ENCODE measurements at regions not wholly inside any gene's neighbourhood (a gene's known extent, or its start where the extent isn't known, plus 50 kb on each side); places are given as distances from the start of the nearest gene placed in this dataset.

GRCh38 chr3:197375001-197375441, 76.6 kb upstream of the DLG1 start:
- no peak for TF ChIP-seq POLR2AphosphoS5 (IDR thresholded peaks at IDR 0.05; ENCODE audit: low read depth, low read length)
- TF ChIP-seq, protein P1, sequence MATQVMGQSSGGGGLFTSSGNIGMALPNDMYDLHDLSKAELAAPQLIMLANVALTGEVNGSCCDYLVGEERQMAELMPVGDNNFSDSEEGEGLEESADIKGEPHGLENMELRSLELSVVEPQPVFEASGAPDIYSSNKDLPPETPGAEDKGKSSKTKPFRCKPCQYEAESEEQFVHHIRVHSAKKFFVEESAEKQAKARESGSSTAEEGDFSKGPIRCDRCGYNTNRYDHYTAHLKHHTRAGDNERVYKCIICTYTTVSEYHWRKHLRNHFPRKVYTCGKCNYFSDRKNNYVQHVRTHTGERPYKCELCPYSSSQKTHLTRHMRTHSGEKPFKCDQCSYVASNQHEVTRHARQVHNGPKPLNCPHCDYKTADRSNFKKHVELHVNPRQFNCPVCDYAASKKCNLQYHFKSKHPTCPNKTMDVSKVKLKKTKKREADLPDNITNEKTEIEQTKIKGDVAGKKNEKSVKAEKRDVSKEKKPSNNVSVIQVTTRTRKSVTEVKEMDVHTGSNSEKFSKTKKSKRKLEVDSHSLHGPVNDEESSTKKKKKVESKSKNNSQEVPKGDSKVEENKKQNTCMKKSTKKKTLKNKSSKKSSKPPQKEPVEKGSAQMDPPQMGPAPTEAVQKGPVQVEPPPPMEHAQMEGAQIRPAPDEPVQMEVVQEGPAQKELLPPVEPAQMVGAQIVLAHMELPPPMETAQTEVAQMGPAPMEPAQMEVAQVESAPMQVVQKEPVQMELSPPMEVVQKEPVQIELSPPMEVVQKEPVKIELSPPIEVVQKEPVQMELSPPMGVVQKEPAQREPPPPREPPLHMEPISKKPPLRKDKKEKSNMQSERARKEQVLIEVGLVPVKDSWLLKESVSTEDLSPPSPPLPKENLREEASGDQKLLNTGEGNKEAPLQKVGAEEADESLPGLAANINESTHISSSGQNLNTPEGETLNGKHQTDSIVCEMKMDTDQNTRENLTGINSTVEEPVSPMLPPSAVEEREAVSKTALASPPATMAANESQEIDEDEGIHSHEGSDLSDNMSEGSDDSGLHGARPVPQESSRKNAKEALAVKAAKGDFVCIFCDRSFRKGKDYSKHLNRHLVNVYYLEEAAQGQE (IDR thresholded peaks at IDR 0.05; ENCODE audit: insufficient read depth in 1 of 2, low read depth in 2 of 2, low read length in 1 of 2) = no peak
- TF ChIP-seq TCF7L2 (IDR thresholded peaks at IDR 0.05; ENCODE audit: low read depth, low read length) = no peak
- no peak for TF ChIP-seq SIN3A (IDR thresholded peaks at IDR 0.05; ENCODE audit: borderline replicate concordance, insufficient read depth, low read depth, low read length)
- TF ChIP-seq, protein P2, sequence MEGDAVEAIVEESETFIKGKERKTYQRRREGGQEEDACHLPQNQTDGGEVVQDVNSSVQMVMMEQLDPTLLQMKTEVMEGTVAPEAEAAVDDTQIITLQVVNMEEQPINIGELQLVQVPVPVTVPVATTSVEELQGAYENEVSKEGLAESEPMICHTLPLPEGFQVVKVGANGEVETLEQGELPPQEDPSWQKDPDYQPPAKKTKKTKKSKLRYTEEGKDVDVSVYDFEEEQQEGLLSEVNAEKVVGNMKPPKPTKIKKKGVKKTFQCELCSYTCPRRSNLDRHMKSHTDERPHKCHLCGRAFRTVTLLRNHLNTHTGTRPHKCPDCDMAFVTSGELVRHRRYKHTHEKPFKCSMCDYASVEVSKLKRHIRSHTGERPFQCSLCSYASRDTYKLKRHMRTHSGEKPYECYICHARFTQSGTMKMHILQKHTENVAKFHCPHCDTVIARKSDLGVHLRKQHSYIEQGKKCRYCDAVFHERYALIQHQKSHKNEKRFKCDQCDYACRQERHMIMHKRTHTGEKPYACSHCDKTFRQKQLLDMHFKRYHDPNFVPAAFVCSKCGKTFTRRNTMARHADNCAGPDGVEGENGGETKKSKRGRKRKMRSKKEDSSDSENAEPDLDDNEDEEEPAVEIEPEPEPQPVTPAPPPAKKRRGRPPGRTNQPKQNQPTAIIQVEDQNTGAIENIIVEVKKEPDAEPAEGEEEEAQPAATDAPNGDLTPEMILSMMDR (IDR thresholded peaks at IDR 0.05) = no peak
- Histone ChIP-seq H3K36me3 (ENCODE audit: control insufficient read depth, insufficient read depth, low read length) (no peaks in the 10 kb centered on the region), H3K9me3 (ENCODE audit: control insufficient read depth, insufficient read depth, low read depth, low read length) (no peaks in the 10 kb centered on the region), H3K4me3 (ENCODE audit: low read depth in 2 of 2, low read length in 2 of 2) (no peak overlapping the region), H3K4me1 (ENCODE audit: control insufficient read depth, insufficient read depth, low read length) (no peaks in the 10 kb centered on the region), H3K27me3 (ENCODE audit: control insufficient read depth, insufficient read depth, low read length) (peaks cover 12% of the 10 kb centered on the region), H3K27ac (ENCODE audit: low read length) (no peak overlapping the region)
- DNase-seq (ENCODE audit: low read depth, low spot score) = no peak
- in situ Hi-C loops (cut with HindIII; ENCODE audit: low pct_unique_long_range_greater_than_20kb, low sequenced_read_pairs) (no loop called here), intact Hi-C loops (cut with micrococcal nuclease; ENCODE audit: unreplicated experiment) (no loop called here)
- ChIA-PET POLR2A (no interaction called here), CTCF (interaction anchor here (0.6 kb wide), 1 partner anchor 345 kb away, joined by 3 read pairs; no protein-coding TSS in a partner anchor)
- no peak for ATAC-seq
- BruUV-seq (replicated peaks) = no TSS peak

GRCh38 chr3:197373096-197373495, 74.7 kb upstream of the DLG1 start:
- in situ Hi-C loops (cut with HindIII; ENCODE audit: low pct_unique_long_range_greater_than_20kb, low sequenced_read_pairs) (no loop called here), intact Hi-C loops (cut with micrococcal nuclease; ENCODE audit: unreplicated experiment) (no loop called here)
- peaks cover 12% of the 10 kb centered on the region for H3K27me3 ChIP-seq (ENCODE audit: control insufficient read depth, insufficient read depth, low read length)
- TF ChIP-seq POLR2AphosphoS5 (IDR thresholded peaks at IDR 0.05; ENCODE audit: low read depth, low read length) = no peak
- no peak for TF ChIP-seq SIN3A (IDR thresholded peaks at IDR 0.05; ENCODE audit: borderline replicate concordance, insufficient read depth, low read depth, low read length)
- no peak for TF ChIP-seq TCF7L2 (IDR thresholded peaks at IDR 0.05; ENCODE audit: low read depth, low read length)
- TF ChIP-seq, protein P1 (IDR thresholded peaks at IDR 0.05; ENCODE audit: insufficient read depth in 1 of 2, low read depth in 2 of 2, low read length in 1 of 2) = no peak
- TF ChIP-seq, protein P2 (IDR thresholded peaks at IDR 0.05) = no peak
- ATAC-seq (no peak), DNase-seq (ENCODE audit: low read depth, low spot score) (no peak)
- H3K4me1 ChIP-seq (ENCODE audit: control insufficient read depth, insufficient read depth, low read length) = no peaks in the 10 kb centered on the region
- H3K27ac ChIP-seq (ENCODE audit: low read length) = no peak overlapping the region
- no TSS peak for BruUV-seq (replicated peaks)
- no peaks in the 10 kb centered on the region for H3K36me3 ChIP-seq (ENCODE audit: control insufficient read depth, insufficient read depth, low read length)
- ChIA-PET POLR2A (interaction anchor here (0.7 kb wide), 1 partner anchor 19 kb away, joined by 5 read pairs; no protein-coding TSS in a partner anchor), CTCF (no interaction called here)
- no peak overlapping the region for H3K4me3 ChIP-seq (ENCODE audit: low read depth in 2 of 2, low read length in 2 of 2)
- no peaks in the 10 kb centered on the region for H3K9me3 ChIP-seq (ENCODE audit: control insufficient read depth, insufficient read depth, low read depth, low read length)

Measured in Panc1 (cell line).